Left ventricle myocardium inferior (tissue), 1 donor: ENCODE measurements at regions not wholly inside any gene's neighbourhood (a gene's known extent, or its start where the extent isn't known, plus 50 kb on each side); places are given as distances from the start of the nearest gene placed in this dataset.

Experiments used
- DNase-seq: peaks from one replicate; pipeline ENCODE4 v3.0.0-alpha.2; 2020
- H3K27ac ChIP-seq: fragments of 200-600 bp; replicated peaks from 2 replicates; pipeline ENCODE4 v1.8.0; 2021
- H3K27me3 ChIP-seq: fragments of 200-600 bp; 2 replicates; pipeline ENCODE4 v1.8.0; 2021; ENCODE audit warnings: low read depth
- H3K36me3 ChIP-seq: fragments of 200-600 bp; 2 replicates; pipeline ENCODE4 v1.8.0; 2021
- H3K4me1 ChIP-seq: fragments of 200-600 bp; 2 replicates; pipeline ENCODE4 v1.8.0; 2021
- H3K4me3 ChIP-seq: fragments of 200-600 bp; 2 replicates; pipeline ENCODE4 v1.8.0; 2021; ENCODE audit warnings: mild to moderate bottlenecking, moderate library complexity
- H3K9me3 ChIP-seq: fragments of 200-600 bp; replicated peaks from 2 replicates; pipeline ENCODE4 v1.8.0; 2021
- intact Hi-C: fragments of 100-400 bp; cut with micrococcal nuclease; formaldehyde crosslinking; loops from one replicate; pipeline ENCODE4 v1.11.0; 2022
- TF ChIP-seq, protein P1 (sequence below): fragments of 200-600 bp; IDR thresholded peaks from 2 replicates; pipeline ENCODE4 v1.8.0; 2021; ENCODE audit warnings: antibody characterized with exemption, mild to moderate bottlenecking, borderline replicate concordance
- donor health status: DM: no; HTN: yes; CAD: no; lungs with severe emphysema.

DNA sequence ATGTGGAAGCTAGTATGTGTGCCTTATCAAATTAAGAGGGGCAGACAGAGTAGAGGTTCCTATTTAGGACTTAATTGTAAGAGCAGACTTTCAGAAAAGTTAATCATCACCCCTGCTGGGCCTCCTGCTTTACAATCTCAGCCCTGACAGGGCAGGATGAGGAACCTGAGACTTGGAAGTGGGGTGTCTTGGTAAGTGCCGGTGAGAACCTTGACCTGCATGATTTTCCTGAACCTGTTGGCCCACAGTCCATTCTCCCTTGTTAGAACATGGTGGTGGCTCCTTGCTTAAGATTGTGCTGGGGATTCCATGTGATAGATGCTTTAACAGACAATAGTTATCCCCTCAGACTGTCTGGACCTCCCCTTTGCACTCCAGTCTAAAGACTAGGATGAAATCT lies 141.7 kb upstream of the TMEM72 start:
- TF ChIP-seq, protein P1, sequence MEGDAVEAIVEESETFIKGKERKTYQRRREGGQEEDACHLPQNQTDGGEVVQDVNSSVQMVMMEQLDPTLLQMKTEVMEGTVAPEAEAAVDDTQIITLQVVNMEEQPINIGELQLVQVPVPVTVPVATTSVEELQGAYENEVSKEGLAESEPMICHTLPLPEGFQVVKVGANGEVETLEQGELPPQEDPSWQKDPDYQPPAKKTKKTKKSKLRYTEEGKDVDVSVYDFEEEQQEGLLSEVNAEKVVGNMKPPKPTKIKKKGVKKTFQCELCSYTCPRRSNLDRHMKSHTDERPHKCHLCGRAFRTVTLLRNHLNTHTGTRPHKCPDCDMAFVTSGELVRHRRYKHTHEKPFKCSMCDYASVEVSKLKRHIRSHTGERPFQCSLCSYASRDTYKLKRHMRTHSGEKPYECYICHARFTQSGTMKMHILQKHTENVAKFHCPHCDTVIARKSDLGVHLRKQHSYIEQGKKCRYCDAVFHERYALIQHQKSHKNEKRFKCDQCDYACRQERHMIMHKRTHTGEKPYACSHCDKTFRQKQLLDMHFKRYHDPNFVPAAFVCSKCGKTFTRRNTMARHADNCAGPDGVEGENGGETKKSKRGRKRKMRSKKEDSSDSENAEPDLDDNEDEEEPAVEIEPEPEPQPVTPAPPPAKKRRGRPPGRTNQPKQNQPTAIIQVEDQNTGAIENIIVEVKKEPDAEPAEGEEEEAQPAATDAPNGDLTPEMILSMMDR: no peak
- intact Hi-C loops: no loop called here
- Histone ChIP-seq H3K36me3 (no peaks in the 10 kb centered on the region), H3K4me3 (no peak overlapping the region), H3K27me3 (peaks cover 20% of the 10 kb centered on the region), H3K4me1 (peaks cover under 1% of the 10 kb centered on the region), H3K9me3 (no peaks in the 10 kb centered on the region), H3K27ac (no peak overlapping the region)
- DNase-seq: no peak

- Histone ChIP-seq H3K27me3 (peaks cover 16% of the 10 kb centered on the region), H3K27ac (no peak overlapping the region), H3K4me1 (peaks cover 10% of the 10 kb centered on the region), H3K36me3 (no peaks in the 10 kb centered on the region), H3K9me3 (no peaks in the 10 kb centered on the region), H3K4me3 (no peak overlapping the region)
- intact Hi-C loops: no loop called here
- DNase-seq: no peak
- TF ChIP-seq, protein P1: no peak
Observed at GRCh38 chr10:44771233-44771995, 139.7 kb upstream of the TMEM72 start.

- DNase-seq: no peak
- Histone ChIP-seq H3K27ac (no peak overlapping the region), H3K4me1 (peaks cover 10% of the 10 kb centered on the region), H3K27me3 (peaks cover 16% of the 10 kb centered on the region), H3K9me3 (no peaks in the 10 kb centered on the region), H3K36me3 (no peaks in the 10 kb centered on the region), H3K4me3 (no peak overlapping the region)
- TF ChIP-seq, protein P1: no peak
- intact Hi-C loops: no loop called here
Observed at GRCh38 chr10:44773565-44773964, 137.6 kb upstream of the TMEM72 start.

DNA sequence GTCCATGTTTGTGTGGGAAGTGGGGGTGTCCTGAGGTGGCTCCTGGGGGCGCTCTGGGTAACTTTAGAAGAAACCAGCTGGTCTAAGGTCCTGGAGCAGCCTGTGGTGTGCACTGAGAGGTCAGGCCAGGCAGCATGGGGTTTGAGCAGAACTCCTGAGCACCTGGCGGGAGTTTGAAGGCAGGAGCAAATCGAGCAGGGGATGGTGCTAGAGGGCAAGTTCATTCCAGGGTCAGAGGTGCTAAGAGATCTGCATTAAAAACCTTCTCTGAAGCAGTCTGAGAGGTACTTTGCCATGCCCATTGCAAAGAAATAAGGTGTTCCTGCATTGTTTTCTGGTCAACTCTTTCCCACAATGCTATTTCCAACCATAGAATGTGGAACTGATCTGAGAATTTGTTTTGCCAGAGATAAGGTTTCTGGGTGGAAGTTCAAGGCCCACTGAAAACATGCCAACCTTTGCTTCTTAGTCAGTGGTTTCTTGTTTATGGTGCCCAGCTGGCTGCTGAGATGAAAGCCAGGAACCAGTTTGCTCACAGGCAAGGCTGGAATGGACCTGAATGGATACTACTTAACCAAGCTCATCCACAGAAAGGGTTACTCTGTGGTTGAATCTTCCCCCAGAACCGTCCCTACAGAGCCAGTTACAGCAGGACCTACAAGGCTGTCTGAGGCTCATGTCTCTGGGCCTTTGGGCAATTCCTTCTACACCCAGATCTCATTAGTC lies 136.3 kb upstream of the TMEM72 start:
- TF ChIP-seq, protein P1: no peak
- intact Hi-C loops: no loop called here
- Histone ChIP-seq H3K36me3 (no peaks in the 10 kb centered on the region), H3K4me3 (no peak overlapping the region), H3K27ac (no peak overlapping the region), H3K4me1 (peaks cover 10% of the 10 kb centered on the region), H3K9me3 (no peaks in the 10 kb centered on the region), H3K27me3 (peaks cover 16% of the 10 kb centered on the region)
- DNase-seq: no peak

GRCh38 chr10:44775402-44775741 lies 135.8 kb upstream of the TMEM72 start:
- Histone ChIP-seq H3K4me3 (no peak overlapping the region), H3K36me3 (no peaks in the 10 kb centered on the region), H3K9me3 (no peaks in the 10 kb centered on the region), H3K27ac (no peak overlapping the region), H3K27me3 (peaks cover 21% of the 10 kb centered on the region), H3K4me1 (peaks cover 10% of the 10 kb centered on the region)
- intact Hi-C loops: no loop called here
- TF ChIP-seq, protein P1: no peak
- DNase-seq: no peak
